HG02938 (cell line): ENCODE measurements at regions not wholly inside any gene's neighbourhood (a gene's known extent, or its start where the extent isn't known, plus 50 kb on each side); places are given as distances from the start of the nearest gene placed in this dataset.
"Not testable (repeated sequence)": the region's sequence is repeated elsewhere in the genome, so short reads cannot be mapped to it uniquely, and the experiment has no call there.

ENCODE experiments used
- ATAC-seq: cut with Tn5 transposase; IDR thresholded peaks from one replicate; pipeline ENCODE4 v1.9.1; 2021; ENCODE audit warnings: mild to moderate bottlenecking, moderate library complexity; ENCODE audit not compliant: unreplicated experiment

DNA sequence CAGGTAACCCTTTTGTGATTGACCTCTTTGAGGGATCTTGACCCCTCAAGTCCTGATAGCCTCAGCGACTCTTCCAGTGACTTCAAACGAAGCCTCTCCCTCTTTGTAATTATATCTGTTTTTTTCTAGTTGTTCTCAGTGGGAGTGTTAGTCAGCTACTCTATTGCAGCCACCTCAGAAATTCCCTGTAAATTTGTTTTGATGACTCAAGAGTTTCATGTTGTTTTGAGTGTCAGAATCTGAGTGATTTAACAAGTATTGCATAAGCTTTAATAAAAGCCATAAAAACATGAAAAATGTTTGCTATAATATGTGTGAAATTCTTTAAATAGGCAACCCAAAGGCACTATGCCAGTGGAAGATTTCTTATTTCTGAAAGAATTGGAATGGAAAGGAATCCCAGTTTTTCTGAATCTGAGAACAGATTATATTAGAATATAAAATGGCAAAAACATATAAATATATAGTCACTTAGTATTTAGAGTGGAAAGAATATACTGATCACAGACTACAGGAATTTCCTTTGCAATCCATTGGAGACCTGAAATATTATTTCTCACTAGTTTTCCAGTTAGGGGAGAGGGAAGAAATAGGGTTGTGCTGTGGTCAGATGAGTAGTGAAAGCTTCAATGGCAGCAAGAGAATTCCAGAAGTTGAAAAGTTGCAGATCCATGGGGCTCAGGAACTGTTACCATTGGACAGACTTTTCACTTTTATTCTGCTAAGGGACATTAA, 94.4 kb upstream of the SEMA3C start:
- ATAC-seq = no peak

DNA sequence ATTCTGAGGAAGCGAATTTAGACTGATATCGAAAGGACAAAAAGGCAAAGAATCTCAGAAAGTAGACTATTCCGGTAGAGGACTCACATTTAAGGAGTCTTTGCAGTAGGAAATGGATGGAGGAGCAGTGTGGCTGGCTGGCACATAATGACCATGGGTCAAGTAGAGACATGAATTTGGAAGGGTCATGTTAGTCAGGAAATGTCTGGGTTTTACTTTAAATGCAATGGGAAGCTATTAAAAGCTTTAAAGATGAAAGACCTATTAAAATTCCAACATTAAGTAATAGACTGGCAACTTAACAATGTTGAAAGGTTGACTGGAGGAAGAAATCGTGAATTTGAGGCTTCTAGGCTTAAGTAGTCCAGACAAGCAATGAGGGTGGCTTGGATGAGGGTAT, 90.0 kb upstream of the SEMA3C start:
- no peak for ATAC-seq

DNA sequence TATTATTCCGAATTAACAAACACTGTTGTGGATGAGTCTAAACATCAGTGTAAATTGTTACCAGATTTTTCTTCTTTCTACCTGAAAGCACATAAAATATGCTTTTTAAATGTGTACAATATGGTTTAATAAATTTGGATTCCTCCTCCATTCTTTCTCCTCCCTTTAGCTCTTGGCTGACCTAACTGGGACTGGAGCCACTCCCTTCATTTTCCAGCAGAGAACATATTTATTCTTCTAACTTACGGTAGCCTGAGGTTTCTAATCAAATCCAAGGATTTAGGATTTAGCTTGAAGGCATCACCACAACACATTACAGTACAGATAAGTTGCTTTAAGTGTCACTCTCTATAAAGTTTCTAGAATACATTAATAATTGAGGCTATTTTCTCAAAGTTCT, 88.2 kb upstream of the SEMA3C start:
- ATAC-seq = no peak

DNA sequence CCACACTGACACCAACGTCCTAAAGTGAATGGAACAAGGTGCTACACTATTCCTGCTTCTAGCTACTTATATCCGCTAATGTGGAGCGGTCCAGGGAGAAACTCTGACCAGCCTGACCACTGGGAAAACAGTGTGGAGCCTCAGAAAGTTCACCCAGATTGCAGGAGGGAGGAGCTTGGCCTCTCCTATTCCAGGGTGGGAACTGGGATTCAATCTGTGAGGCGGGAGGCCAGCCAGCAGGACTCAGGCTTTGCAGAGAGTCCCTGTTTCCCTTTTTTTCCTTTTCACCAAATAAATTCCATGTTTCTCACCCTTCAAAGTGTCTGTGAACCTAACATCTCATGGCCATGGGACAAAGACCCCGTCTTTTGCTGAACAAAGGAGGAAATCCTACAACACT, 86.4 kb upstream of the SEMA3C start:
- no peak for ATAC-seq

DNA sequence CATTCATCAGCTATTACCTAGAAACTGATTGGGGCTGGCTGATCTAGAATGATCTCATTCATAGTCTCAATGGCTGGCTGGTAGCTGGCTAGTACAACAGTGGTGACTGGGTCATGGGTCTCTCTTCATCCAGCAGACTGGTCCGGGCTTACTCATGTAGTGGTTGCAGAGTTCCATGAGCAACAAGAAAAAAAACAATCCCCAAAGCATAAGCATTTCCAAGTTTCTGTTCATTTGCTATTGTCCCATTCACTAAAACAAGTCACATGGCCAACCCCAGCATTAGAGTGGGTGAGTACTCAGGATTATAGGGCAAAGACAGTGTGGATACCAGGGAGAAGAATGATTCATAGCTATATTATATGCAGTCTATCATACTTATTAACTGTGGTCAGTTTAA, 85.2 kb upstream of the SEMA3C start:
- no peak for ATAC-seq

DNA sequence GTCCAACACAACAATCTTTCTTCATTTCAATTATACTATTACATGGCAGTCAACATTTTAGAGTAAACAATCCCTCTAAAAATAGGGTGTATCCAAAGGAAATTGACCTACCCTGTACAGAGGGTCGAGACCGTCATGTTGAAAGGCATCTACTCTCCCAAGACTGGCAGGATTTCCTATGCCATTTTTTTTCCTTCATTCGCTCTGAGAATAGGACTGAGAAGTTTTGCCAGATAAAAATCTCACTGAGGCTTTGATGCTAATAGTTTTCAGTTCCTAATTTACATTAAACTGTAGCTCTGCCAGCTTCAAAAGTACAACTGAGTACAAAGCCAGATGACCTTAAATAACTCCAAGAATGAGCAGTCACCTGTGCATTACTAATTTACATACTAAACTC, 84.5 kb upstream of the SEMA3C start:
- ATAC-seq = no peak

DNA sequence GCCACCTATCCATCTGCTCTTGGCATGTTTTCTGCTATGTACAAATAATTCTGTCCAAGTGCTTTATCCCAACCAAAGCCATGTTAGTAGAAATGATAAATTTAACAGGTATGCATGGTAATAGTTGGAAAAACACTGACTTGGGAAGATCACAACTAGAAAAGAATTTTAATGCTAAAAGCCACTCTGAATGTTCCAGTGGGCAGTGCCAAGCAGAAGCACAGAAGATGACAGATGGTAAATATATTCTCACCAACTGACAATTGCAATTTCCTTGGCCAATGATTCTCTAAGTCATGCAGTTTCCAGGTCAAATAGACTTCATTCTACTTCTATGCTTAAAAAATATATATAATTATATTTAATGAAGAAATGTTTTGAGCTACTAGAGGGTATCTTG, 83.6 kb upstream of the SEMA3C start:
- no peak for ATAC-seq

DNA sequence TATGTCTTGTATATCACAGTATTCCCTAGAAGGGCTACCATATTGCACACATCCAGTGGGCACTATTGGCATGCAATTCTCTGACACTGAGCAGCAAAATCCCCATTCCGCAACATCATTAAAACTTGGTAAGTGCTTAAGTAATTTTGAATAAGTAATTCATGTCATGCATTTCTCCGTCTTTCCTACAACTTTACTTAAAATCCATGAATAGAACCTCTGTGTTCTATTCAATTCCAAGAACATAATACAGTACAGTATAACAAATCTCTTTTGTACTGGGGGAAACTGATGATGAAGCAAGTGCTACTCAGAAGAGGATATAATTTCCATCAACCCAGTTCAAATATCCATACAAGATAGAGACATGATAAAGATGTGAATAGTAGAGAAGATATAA, 80.9 kb upstream of the SEMA3C start:
- ATAC-seq = no peak

DNA sequence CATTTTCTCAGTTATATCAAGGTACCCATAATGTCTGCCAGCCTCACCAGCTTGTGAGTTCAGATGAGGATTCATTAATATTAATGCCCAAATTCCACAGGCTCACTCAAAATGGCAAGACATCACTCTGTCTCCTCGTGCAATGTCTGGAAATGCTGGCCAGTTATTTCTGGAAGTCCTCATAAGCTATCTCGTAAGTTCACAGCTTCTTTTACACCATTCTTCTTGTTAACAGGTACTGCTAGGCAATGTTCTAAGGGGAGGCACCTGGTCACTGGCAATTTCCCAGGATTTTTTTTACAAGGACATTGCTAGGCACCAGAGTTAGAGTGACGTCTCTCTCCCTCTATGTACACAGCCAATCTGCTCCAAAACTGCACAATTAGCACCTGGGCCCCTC, 80.2 kb upstream of the SEMA3C start:
- ATAC-seq = no peak

DNA sequence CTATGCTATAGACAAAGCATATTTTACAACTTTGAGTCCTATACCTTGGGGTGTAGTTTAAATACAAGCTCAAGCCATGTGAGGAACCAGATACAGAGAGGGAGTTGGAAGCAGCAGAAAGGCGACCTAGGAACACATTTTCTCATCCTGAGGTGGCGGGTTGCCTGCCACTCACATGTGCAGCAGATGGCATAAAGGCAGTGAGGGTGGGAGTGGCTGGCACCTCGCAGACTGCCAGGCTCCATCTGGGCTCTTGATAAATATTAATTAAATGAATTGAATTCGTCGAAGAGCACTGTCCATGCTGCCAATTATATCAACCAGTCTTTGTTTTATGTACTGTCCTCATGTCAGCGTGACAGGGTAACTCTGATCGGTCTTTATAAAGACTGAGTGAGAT, 79.0 kb upstream of the SEMA3C start:
- ATAC-seq = no peak

DNA sequence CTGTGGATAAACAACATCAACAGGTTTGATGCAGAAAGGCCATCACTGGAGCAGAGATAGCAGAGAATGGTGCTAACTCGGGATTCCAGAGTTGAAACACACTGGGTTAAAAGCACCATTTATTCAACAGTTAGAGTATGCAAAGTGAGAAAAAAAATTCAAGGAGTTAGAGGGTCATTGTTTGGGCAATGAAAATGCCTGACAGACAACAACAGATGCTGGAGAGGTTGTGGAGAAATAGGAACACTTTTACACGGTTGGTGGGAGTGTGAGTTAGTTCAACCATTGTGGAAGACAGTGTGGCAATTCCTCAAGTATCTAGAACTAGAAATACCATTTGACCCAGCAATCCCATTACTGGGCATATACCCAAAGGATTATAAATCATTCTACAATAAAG, 77.4 kb upstream of the SEMA3C start:
- not testable (repeated sequence) for ATAC-seq

DNA sequence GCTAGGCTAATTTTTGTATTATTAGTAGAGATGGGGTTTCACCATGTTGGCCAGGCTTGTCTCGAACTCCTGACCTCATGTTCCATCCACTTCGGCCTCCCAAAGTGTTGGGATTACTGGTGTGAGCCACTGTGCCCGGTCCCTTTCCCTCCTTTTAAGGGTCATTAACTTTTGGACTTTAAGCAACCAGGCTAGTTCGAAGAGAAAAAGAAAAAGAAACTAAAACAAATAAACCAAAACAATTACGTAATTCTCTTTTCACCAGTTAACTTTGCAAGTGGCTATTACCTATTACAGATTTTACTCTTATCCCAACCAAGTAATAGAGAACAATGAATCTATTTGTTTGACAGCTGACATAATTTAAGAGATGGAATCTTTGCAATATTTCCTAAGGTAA, 72.8 kb upstream of the SEMA3C start:
- ATAC-seq = no peak

DNA sequence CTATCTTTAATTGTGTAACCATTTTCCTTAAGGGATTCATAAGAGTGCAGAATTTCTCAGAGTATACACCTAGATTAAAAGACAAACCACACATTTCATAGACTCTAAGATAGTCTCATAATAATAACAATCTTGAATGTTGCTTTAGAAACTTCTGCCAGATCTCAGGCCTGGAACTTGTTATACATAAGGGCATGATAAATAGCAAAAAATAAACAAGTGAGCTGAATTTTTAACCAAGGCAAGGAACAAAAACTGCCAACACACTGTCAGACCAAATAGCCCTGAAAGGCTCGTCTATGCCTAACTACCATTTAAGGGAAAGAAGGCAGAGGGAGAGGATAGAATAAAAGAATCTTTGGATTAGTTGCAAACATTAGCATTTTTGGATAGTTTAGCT, 65.8 kb upstream of the SEMA3C start:
- no peak for ATAC-seq

DNA sequence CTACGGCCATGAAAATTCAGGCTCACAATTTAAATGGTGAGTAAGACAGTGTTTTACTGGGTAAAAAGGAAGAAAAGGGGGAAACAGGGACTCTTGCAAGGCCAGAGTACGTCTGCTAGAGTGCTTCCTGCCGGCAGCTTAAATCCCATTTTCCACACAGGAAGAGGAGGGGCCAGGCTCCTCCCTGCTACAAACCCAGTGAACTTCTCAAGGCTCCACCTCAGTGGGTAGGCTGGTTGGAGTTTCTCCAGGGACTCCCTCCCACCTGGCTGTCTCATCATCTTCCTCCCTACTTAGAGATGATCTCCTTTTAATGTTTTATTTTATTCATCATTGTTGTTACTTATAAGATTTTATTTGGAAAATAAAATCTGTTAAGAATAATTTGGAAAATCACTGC, 62.6 kb upstream of the SEMA3C start:
- no peak for ATAC-seq

DNA sequence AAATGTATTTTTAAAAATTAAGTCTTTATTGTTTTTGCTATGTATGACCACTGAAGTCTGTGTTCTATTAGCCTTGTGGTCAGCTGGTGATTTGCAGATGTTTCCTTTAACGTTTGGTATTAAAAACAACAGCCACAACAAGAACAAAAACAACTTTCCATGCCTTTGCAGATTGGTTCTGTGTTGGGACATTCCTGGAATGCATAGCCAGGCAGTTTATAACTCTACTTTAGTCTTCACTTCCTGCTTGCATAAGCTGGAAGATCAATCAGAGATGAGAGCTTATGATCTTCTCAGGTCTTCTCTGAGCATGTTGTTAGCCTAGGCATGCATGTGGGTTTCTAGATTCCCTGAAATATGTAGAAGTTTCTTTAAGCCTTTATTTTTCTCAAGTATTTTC, 58.9 kb upstream of the SEMA3C start:
- no peak for ATAC-seq

DNA sequence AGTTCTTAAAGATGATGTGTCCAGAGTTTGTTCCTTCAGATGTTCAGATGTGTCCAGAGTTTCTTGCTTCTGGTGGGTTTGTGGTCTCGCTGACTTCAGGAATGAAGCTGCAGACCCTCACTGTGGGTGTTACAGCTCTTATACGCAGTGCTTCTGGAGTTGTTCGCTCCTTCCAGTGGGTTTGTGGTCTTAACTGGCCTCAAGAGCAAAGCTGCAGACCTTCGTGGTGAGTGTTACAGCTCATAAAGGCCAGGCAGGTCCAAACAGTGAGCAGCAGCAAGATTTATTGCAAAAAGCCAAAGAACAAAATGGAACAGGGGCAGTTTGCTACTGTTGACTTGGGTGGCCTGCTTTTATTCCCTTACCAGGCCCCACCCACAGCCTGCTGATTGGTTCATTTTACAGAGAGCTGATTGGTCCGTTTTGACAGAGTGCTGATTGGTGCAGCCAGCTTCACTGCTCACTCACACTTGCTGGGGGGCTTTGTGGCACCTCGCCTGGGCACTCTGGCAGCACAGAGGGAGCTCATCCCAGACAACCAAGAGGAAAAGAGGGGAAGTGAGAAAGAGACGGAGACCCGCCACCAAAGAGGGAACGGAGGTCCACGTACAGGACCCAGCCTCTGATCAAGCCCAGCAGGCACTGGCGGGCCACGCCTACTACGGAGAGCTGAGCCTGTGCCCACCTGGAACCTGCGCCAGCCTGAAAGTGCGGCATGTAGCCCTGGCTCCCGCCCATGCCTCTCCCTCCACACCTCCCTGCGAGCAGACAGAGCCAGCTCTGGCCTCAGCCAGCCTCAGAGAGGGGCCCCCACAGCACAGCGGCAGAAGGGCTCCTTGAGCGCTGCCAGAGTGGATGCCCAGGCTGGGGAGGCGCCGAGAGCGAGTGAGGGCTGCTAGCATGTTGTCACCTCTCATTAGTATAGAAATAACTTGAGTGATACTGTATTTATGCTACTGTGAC, 55.8 kb upstream of the SEMA3C start:
- ATAC-seq = no peak

DNA sequence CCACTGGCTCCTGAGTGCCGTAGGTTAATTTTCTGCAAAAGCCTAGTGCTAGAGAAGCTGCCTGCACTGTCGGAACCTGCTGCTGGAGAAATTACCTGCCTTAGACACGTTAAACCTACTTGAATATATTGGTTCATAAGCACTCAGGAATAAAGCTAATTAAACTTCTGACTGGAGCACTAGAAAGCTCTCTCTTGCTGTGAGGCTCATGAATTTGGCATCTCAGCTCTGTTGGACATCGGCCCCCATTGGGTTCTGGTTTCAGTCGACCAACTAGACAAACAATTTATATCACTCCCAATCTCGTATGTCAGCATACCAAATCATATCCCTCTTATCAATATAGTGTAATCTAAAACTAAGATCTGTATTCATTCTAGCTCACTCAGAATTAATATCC, 52.4 kb upstream of the SEMA3C start:
- ATAC-seq = no peak
